SU-DHL-6 (cell line): ENCODE measurements at regions not wholly inside any gene's neighbourhood (a gene's known extent, or its start where the extent isn't known, plus 50 kb on each side); places are given as distances from the start of the nearest gene placed in this dataset.

Source experiments
- H2AFZ ChIP-seq: fragments of 200-600 bp; sonication (generic); 2 replicates; pipeline ENCODE4 v1.6.1; 2014; ENCODE audit warnings: low read depth, mild to moderate bottlenecking, moderate library complexity, mixed read lengths, antibody characterized with exemption, low read length; ENCODE audit not compliant: severe bottlenecking
- H3F3A ChIP-seq: fragments of 200-600 bp; shearing (Covaris generic); 2 replicates; pipeline ENCODE4 v1.6.0; 2016; ENCODE audit warnings: antibody characterized with exemption, mild to moderate bottlenecking; ENCODE audit not compliant: insufficient read depth
- H3K27ac ChIP-seq: fragments of 200-600 bp; sonication (generic); 2 replicates; pipeline ENCODE4 v1.5.1; 2016; ENCODE audit warnings: low read depth, mild to moderate bottlenecking, low read length, moderate library complexity, mixed read lengths
- H3K27me3 ChIP-seq: fragments of 200-600 bp; sonication (generic), shearing (Covaris generic); 2 replicates; pipeline ENCODE4 v1.6.0; 2014; ENCODE audit warnings: mild to moderate bottlenecking, low read length
- H3K36me3 ChIP-seq: fragments of 200-600 bp; sonication (generic); 2 replicates; pipeline ENCODE4 v1.6.1; 2014; ENCODE audit warnings: mild to moderate bottlenecking, low read length, mixed read lengths
- H3K4me2 ChIP-seq: fragments of 300-600, 200-600 bp; shearing (Covaris generic), sonication (generic); 2 replicates; pipeline ENCODE4 v1.6.0; 2014; ENCODE audit warnings: low read length, low read depth, mild to moderate bottlenecking; ENCODE audit not compliant: poor library complexity, severe bottlenecking
- H3K4me3 ChIP-seq: fragments of 200-600 bp; sonication (generic); 2 replicates; pipeline ENCODE4 v1.5.1; 2014; ENCODE audit warnings: antibody characterized with exemption, low read length, mild to moderate bottlenecking, mixed read lengths; ENCODE audit not compliant: insufficient read depth, poor library complexity, severe bottlenecking
- H3K79me2 ChIP-seq: fragments of 200-600 bp; sonication (generic); 2 replicates; pipeline ENCODE4 v1.6.1; 2014; ENCODE audit warnings: mild to moderate bottlenecking, low read length, moderate library complexity; ENCODE audit not compliant: insufficient read depth
- H3K9ac ChIP-seq: fragments of 200-600 bp; sonication (generic); 2 replicates; pipeline ENCODE4 v1.7.0; 2014; ENCODE audit warnings: mild to moderate bottlenecking, low read length
- H3K9me2 ChIP-seq: fragments of 200-600 bp; sonication (generic); replicated peaks from 2 replicates; pipeline ENCODE4 v1.6.1; 2014; ENCODE audit warnings: low read length; ENCODE audit not compliant: insufficient read depth
- H3K9me3 ChIP-seq: fragments of 200-600 bp; sonication (generic); 2 replicates; pipeline ENCODE4 v1.6.1; 2014; ENCODE audit warnings: low read length, mixed read lengths; ENCODE audit not compliant: insufficient read depth
- H4K20me1 ChIP-seq: fragments of 200-600 bp; sonication (generic); 2 replicates; pipeline ENCODE4 v1.6.1; 2014; ENCODE audit warnings: low read depth, mild to moderate bottlenecking, antibody characterized with exemption, low read length, moderate library complexity, mixed read lengths
- CTCF ChIP-seq: fragments of 200-600 bp; sonication (generic); IDR thresholded peaks from one replicate; pipeline ENCODE4 v1.5.1; 2017; ENCODE audit warnings: antibody characterized with exemption, mild to moderate bottlenecking, low read length, moderate library complexity; ENCODE audit not compliant: insufficient read depth, poor library complexity, severe bottlenecking
- EZH2phosphoT487 ChIP-seq: fragments of 200-600 bp; sonication (generic), shearing (Covaris generic); conservative IDR thresholded peaks from 2 replicates; pipeline ENCODE4 v1.6.1; 2018; ENCODE audit warnings: mild to moderate bottlenecking, antibody characterized with exemption, low read length, moderate library complexity, mixed read lengths

DNA sequence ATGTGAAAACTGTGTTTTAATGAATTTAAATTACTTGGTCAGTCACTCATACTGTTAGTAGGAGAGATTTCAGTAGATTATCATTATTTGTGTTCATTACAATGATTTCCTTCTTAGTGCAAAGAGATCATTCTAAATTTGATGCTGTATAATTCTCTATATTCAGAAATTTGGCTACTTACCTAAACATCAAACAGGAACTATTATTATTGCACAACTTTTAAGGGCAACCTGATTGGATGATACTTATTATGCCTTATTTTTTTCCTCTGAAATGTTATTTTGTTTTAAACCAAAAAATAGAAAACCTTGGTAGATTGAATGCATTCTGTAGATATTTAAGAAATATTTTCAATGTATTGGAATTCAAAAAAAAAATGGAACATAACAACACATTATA lies 436.4 kb upstream of the PCDH15 start:
- no peak overlapping the region for H3K9ac ChIP-seq
- TF ChIP-seq EZH2phosphoT487, result no peak
- TF ChIP-seq CTCF, result no peak
- no peaks in the 10 kb centered on the region for H4K20me1 ChIP-seq
- no peaks in the 10 kb centered on the region for H3K9me3 ChIP-seq
- H3K36me3 ChIP-seq, result no peaks in the 10 kb centered on the region
- no peaks in the 10 kb centered on the region for H3F3A ChIP-seq
- H3K4me3 ChIP-seq, result no peak overlapping the region
- H3K4me2 ChIP-seq, result no peak overlapping the region
- no peaks in the 10 kb centered on the region for H3K79me2 ChIP-seq
- H3K9me2 ChIP-seq, result no peaks in the 10 kb centered on the region
- H3K27me3 ChIP-seq, result no peaks in the 10 kb centered on the region
- H3K27ac ChIP-seq, result no peak overlapping the region
- H2AFZ ChIP-seq, result no peak overlapping the region

GRCh38 chr10:55233505-55233904 lies 432.5 kb upstream of the PCDH15 start:
- no peak for TF ChIP-seq CTCF
- TF ChIP-seq EZH2phosphoT487, result no peak
- Histone ChIP-seq H3K4me2 (no peak overlapping the region), H3K79me2 (no peaks in the 10 kb centered on the region), H3K27me3 (no peaks in the 10 kb centered on the region), H3K27ac (no peak overlapping the region), H3K4me3 (no peak overlapping the region), H2AFZ (no peak overlapping the region), H3K9me3 (no peaks in the 10 kb centered on the region), H3K36me3 (no peaks in the 10 kb centered on the region), H3K9me2 (no peaks in the 10 kb centered on the region), H3K9ac (no peak overlapping the region), H3F3A (no peaks in the 10 kb centered on the region), H4K20me1 (no peaks in the 10 kb centered on the region)

DNA sequence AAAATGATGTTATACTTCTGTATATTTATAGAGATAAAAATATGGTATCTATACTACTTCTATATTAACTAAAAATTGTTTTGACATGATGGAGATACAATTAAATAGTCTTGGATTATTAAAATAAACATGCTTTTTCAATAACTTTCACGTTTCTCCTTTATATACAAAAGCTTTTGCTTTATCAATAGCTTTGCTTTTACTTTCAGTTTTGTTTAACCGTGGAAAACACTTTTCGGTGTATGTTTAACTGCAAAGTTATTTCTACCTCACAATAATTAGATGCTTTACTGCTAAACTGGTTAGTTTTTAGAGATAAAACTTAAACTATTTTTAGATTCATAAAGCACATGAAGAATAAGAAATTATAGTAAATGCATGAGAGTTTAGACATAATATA lies 432.1 kb upstream of the PCDH15 start:
- Histone ChIP-seq H3K9me3 (no peaks in the 10 kb centered on the region), H3F3A (no peaks in the 10 kb centered on the region), H3K4me2 (no peak overlapping the region), H3K9ac (no peak overlapping the region), H3K79me2 (no peaks in the 10 kb centered on the region), H3K27ac (no peak overlapping the region), H3K36me3 (no peaks in the 10 kb centered on the region), H3K27me3 (no peaks in the 10 kb centered on the region), H4K20me1 (no peaks in the 10 kb centered on the region), H2AFZ (no peak overlapping the region), H3K9me2 (no peaks in the 10 kb centered on the region), H3K4me3 (no peak overlapping the region)
- no peak for TF ChIP-seq CTCF
- TF ChIP-seq EZH2phosphoT487, result no peak

GRCh38 chr10:55232553-55232952 lies 431.5 kb upstream of the PCDH15 start:
- Histone ChIP-seq H3K4me2 (no peak overlapping the region), H3K79me2 (no peaks in the 10 kb centered on the region), H3K9me2 (no peaks in the 10 kb centered on the region), H2AFZ (no peak overlapping the region), H3K9me3 (no peaks in the 10 kb centered on the region), H3K4me3 (no peak overlapping the region), H3K9ac (no peak overlapping the region), H4K20me1 (no peaks in the 10 kb centered on the region), H3K27me3 (no peaks in the 10 kb centered on the region), H3K36me3 (no peaks in the 10 kb centered on the region), H3F3A (no peaks in the 10 kb centered on the region), H3K27ac (no peak overlapping the region)
- TF ChIP-seq EZH2phosphoT487 (no peak), CTCF (no peak)
